Bone marrow (tissue), 2 donors: ENCODE measurements at regions not wholly inside any gene's neighbourhood (a gene's known extent, or its start where the extent isn't known, plus 50 kb on each side); places are given as distances from the start of the nearest gene placed in this dataset.
"Not testable (repeated sequence)": the region's sequence is repeated elsewhere in the genome, so short reads cannot be mapped to it uniquely, and the experiment has no call there.

Experiments used
- DNase-seq, 2 donors: peaks; one replicate each; lab custom pipeline; 2025; lab: John Stamatoyannopoulos, UW

- no peak for DNase-seq
Observed at GRCh38 chr2:238521002-238521401, 94.3 kb downstream of the ASB1 start.

DNA sequence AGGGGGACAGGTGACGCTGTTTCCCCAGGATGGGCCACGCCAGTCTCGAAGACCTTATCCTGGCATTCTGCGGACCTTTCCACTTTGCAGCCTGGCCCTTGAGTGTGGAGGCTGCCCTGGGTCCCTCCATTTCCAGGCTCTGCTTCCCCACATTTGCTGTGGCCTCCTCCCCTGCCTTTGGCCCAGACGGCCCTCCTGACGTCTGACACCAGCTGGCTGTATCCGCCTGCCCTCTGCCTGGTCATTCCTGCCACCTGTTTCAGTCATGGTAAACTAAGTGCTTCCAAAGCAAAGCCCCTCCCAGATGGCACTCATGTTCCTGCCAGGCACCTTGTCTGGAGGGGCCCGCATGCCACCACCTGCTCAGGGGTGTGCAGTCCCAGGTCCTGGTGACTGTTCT is 95.1 kb downstream of the ASB1 start:
- no peak for DNase-seq

DNA sequence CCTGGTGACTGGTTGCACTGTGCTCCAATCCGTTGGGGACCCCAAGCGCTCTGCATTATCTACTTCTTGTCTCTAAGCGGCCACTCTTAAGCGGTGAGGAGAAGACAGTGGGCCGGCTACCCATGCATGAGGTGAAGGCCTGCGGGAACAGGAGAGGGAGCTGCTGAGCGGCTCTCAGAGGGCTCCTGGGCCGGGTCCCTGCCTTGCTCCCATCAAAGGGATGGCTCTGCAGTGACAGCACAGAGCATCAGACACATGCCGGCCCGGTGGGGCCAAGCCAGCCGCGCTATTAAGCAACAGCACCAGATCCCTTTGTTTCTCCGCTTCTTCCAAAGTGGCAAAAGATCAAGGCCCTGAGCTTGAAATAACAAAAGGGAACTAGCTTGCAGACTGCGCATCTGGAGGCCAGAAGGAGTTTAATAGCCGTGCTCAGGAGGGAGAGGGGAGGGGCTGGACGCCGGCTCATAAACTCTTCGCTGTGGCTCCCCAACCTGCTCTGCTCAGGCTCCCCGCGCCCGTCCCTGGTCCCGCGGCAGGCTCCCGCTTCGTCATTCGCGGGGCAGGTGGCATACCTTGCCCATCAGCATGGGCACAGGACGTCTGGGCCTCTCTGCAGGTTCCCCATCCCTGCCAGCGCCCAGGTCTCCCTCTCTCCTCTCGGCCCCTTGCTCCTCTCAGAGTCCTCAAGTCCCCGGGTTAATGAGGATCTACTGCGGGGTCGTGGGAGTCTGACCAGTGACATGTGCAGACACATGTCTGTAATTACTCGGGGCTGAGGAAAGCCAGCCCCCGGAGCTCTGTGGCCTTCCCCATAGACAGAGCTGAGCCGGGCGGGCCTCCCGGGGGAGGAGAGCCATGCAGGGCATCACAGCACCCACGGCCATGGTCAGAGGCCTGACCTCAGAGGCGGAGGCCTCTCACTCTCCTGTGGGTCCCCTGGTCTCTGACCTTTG is 96.7 kb downstream of the ASB1 start:
- no peak for DNase-seq

DNA sequence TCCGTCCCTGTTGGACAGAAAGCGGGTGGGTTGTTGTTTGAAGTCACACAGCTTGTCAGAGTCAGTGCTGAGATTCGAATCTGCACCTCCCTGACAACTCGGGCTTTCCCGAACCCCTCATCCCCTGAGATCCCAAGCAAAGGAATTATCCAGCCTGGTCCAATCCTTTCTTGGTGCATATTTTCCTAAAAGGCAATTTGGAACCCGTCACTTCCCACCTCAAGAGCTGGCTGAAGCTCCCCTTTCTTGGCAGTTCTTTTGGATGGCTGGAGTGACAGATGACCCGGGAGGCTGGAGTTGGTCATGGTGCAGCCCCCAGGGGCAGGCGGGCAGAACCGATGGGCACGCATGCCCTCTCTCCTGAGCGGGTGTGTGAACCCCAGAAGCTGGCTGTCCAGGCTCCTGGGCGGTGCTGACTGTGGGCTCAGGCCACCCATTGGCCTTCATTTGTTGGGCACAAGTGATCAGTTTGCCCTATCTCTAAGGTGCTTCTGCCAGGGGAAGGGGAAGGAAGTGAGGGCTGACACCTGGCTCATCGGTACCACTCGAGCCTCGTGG is 97.8 kb downstream of the ASB1 start:
- DNase-seq, result no peak

GRCh38 chr2:238525990-238526389 is 99.3 kb downstream of the ASB1 start:
- DNase-seq, result no peak

DNA sequence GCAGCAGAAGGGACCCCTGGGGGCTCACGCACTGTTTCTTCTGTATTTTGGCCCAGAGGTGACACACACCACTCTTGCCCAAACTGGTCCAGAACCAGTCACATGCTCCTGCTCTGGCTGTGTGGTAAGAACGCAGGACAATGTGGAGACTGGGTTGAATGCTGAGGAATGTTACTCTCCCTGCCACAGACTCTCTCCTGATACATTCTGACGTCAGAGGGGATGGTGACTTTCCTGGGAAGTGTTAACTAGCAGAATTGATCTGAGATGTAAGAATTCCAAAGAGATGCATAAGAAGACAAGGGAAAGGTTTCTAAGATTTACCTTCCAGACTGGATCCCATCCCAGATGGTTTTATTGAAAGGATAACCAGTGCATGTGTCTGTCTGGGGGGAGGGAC is 100.8 kb downstream of the ASB1 start:
- no peak for DNase-seq

- DNase-seq, result no peak
Observed at GRCh38 chr2:238528953-238529781, 102.4 kb downstream of the ASB1 start.

DNA sequence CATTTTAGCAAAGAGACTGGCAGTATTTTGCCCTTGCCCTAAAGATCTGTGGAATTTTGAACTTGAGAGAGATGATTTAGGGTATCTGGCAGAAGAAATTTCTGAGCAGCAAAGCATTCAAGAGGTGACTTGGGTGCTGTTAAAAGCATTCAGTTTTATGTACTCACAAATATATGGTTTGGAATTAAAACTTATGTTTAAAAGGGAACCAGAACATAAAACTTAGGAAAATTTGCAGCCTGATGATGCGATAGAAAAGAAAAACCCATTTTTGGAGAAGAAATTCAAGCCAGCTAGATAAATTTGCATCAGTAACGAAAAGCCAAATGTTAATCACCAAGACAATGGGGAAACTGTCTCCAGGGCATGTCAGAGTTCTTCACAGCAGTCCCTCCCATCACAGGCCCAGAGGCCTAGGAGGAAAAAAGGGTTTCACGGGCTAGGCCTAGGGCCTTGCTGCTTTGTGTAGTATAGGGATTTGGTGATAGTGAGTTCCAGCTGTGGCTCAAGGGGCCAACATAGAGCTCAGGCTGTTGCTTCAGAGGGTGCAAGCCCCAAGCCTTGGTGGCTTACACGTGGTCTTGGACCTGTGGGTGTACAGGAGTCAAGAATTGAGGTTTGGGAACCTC is 104.4 kb downstream of the ASB1 start:
- DNase-seq, result not testable (repeated sequence)

DNA sequence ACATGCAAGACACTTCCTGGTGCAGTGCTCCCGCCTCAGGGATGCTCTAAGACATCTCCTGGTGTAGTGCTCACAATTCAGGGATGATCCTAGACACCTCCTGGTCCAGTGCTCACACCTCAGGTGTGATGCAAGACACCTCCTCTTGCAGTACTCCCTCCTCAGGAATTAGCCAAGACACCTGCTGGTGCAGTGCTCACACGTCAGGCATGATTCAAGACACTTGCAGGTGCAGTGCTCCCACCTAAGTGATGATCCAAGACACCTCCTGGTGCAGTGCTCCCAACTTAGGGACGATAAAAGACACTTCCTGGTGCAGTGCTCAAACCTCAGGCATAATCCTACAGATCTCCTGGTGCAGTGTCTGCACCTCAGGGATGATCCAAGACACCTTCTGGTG is 117.0 kb downstream of the ASB1 start:
- not testable (repeated sequence) for DNase-seq

DNA sequence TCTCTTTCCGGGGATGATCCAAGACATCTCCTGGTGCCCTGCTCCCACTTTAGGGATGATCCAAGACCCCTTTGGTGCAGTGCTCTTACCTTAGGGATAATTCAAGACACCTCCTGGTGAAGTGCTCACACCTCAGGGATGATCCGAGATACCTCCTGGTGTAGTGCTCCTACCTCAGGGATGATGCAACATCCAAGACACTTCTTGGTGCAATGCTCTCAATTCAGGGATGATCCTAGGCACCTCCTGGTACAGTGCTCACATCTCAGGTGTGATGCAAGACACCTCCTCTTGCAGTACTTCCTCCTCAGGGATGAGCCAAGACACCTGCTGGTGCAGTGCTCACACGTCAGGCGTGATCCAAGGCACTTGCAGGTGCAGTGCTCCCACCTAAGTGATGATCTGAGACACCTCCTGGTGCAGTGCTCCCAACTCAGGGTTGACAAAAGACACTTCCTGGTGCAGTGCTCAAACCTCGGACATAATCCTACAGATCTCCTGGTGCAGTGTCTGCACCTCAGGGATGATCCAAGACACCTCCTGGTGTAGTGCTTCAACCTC is 122.3 kb downstream of the ASB1 start:
- no peak for DNase-seq

- DNase-seq, result no peak
Observed at GRCh38 chr2:238549866-238550265, 123.1 kb downstream of the ASB1 start.

- DNase-seq, result no peak
Observed at GRCh38 chr2:238551091-238551490, 124.4 kb downstream of the ASB1 start.

DNA sequence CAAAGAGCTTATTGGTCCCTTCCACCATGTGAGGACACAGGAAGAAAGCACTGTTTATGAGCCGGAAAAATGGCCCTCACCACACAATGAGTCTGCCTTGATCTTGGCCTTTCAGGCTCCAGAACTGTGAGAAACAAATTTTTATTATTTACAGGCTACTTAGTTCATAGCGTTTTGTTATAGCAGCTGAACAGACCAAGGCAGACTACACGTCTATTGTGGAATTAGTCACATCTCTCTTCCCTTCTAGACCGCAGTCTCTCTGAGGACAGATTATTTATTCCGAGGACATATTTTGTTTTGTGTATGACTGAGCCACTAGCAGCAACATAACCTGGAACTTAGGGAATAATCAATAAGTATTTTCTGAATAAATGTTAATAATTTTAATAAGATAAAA is 125.5 kb downstream of the ASB1 start:
- no peak for DNase-seq

DNA sequence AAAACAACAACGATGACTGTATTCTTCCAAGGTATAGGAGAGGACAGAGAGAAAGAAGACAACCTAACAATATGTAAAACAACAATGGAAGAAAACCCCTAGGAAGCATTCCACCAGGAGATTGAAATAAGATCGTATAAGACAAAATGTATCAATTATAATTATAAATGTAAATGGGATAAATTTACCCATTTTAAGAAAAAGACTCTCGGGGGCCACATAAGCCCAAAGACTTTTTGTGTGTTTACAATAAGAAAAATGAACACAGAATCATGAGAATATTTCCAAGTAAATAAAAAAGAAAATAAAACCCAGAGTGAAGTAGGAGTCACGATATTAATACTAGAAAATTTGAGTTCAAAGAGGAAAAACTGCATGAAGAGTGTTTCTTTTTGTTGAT is 126.4 kb downstream of the ASB1 start:
- no peak for DNase-seq

DNA sequence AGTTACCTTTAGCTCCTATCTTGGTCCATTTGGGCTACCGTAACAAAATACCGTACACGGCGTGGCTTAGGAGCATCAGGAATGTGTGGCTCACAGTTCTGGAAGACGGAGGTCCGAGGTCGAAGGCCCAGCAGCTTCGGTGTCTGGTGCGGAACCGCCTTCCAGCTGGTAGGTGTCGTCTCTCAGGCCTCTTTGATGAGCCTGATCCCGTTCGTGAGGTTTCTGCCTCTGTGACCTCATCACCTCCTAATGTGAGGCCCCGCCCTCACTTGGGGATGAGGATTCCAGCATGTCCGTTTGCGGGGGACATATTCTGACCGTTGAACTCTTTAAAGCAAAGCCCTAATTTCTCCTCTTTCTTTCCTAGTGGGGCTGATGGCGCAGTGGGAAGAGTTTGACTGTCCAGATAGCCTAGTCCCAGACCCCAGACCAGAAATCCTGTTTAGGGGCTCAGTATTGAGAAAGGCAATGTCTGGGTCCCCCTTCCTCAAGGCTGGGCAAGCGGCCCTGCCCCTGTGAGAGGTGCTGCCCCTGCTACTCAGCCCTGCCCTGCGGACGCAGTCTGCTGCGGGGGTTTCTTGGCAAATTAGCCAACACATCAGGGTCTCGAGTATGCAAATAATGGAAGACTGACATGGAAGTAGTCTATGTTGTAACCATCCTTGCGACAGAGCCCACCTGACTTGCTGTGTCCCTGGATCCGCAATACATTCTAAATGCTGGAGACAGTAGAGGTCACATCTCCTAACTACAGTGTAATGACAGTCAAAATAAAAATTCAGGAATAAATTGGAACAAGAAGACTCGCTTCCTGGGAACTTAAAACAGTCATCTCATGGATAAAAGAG is 128.0 kb downstream of the ASB1 start:
- no peak for DNase-seq

- DNase-seq, result no peak
Observed at GRCh38 chr2:238555786-238556542, 129.2 kb downstream of the ASB1 start.

- no peak for DNase-seq
Observed at GRCh38 chr2:238557431-238557830, 130.7 kb downstream of the ASB1 start.

GRCh38 chr2:238557936-238558335 is 131.2 kb downstream of the ASB1 start:
- DNase-seq, result no peak

DNA sequence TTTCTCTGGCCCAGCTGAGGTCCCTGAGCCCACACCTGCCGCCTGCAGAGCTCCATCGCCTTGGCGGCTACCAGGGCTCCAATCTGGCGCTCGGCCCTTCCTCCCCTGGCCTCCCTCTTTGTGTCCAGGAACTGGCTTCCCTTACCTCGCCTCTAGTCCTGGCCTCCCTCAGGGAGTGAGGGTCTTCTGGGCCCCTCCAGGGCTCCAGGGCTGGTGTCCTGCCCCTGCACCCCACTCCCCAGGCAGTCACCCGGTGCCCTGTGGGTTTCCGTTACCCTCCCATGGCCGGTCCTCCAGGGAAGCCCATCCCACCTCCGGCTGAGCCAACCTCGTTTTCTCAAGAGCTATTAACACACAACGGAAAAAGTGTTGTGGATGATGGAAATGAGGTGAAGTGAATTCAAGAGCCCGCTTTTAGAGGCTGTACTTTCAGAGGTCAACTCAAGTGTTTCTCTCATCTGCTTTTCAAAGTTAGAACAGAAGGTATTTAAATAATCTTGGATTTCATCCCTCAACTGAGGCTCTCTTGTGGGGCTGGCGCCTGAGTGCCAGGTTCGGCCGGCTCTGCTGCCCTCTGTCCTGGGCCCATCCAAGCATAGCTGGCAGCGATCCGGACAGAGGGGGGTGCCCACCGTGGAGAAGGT is 131.9 kb downstream of the ASB1 start:
- no peak for DNase-seq

DNA sequence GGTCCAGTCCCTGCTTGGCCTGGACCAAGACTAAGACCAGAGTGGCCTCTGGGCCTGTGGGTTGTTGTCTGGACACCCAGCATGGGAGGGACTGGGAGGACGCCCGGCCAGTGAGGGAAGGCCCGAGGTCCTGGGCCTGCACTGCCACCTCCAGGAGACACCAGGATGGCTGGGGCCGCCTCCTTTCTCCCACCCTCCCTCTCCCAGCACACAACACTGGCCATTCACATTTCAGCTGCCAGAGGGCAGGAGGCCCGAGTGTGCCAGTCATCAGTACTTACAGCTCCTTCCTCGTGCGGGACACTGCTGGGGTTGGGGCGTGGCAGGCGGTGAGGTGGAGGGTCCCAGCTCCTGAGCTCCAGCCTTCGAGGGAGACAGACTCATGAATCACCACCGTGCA is 133.5 kb downstream of the ASB1 start:
- DNase-seq, result no peak
